ENCODE measurements at regions not wholly inside any gene's neighbourhood (a gene's known extent, or its start where the extent isn't known, plus 50 kb on each side); places are given as distances from the start of the nearest gene placed in this dataset.

GRCh38 chr9:12425878-12426864, 267.0 kb upstream of the TYRP1 start:
- TF ChIP-seq CTCF (IDR thresholded peaks at IDR 0.05) (peak; percentile 66), ZFX (IDR thresholded peaks at IDR 0.05; ENCODE audit: borderline replicate concordance) (no peak)

Data from 22Rv1 (cell line).